ENCODE measurements at regions not wholly inside any gene's neighbourhood (a gene's known extent, or its start where the extent isn't known, plus 50 kb on each side); places are given as distances from the start of the nearest gene placed in this dataset.

DNA sequence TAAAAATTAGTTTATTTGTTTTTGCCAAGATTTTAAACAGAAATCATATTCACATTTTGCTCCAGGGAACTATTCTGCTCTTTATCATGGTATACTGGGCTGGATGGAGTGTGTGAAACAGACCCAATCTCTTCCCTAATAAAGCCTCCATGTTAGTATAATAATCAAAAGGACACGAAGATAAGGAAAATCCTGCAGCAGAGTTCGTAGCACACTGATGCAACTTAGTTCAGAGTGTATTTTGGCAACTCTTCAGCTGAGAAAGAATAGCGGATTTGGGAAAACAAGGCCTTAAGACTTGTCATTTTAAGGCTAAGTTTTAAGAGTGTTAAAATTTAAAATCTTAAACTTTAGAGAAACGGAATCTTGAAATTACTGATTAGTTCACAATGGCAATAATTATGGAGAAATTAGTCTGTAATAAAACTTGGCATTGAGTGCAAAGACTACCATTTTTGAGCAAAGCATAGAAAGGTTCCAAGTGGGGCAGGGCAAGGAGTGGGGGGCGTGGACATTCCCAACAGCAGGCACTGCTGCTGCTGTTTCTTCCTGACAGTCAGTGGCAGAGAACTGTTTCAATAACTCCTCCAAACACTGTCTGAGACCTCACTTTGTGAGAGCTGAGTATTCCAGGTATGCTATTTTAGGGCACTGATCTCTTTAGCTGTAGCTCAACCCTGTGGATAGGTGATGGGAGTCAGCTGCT is 225.0 kb downstream of the HRH4 start:
- DNase-seq (no peak), ATAC-seq (ENCODE audit: low FRiP score in 2 of 2) (no peak)
- no peaks in the 10 kb centered on the region for H3K36me3 ChIP-seq
- H3K27me3 ChIP-seq: no peaks in the 10 kb centered on the region
- 65 to 80% methylated on average over 5 of the region's 5 CpGs for WGBS, 2 donors
- H3K4me3 ChIP-seq: no peak overlapping the region
- TF ChIP-seq, protein P1, sequence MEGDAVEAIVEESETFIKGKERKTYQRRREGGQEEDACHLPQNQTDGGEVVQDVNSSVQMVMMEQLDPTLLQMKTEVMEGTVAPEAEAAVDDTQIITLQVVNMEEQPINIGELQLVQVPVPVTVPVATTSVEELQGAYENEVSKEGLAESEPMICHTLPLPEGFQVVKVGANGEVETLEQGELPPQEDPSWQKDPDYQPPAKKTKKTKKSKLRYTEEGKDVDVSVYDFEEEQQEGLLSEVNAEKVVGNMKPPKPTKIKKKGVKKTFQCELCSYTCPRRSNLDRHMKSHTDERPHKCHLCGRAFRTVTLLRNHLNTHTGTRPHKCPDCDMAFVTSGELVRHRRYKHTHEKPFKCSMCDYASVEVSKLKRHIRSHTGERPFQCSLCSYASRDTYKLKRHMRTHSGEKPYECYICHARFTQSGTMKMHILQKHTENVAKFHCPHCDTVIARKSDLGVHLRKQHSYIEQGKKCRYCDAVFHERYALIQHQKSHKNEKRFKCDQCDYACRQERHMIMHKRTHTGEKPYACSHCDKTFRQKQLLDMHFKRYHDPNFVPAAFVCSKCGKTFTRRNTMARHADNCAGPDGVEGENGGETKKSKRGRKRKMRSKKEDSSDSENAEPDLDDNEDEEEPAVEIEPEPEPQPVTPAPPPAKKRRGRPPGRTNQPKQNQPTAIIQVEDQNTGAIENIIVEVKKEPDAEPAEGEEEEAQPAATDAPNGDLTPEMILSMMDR (IDR thresholded peaks at IDR 0.05): no peak
- H3K9me3 ChIP-seq: no peaks in the 10 kb centered on the region
- no peak overlapping the region for H3K27ac ChIP-seq
- no peaks in the 10 kb centered on the region for H3K4me1 ChIP-seq

DNA sequence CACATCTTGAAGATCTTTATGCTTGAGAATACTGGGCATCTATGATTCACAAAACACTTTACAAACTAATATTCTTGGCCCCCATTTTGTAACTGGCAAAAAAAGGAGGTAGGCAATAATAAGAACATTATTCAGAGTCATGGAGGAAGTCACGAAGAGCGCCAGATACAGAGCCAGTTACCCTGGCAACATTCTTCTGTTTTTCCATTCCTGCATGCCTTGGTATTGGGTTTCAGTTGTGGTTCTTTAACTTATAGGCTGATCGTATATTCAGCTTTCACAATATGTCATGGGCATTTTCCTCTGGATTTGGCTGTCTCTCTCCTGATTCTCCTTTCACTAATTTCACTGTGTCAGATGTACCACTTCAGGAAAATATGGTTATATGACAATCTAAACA is 234.7 kb downstream of the HRH4 start:
- H3K27ac ChIP-seq: no peak overlapping the region
- H3K36me3 ChIP-seq: no peaks in the 10 kb centered on the region
- no peak overlapping the region for H3K4me3 ChIP-seq
- no peak for TF ChIP-seq POLR2A (IDR thresholded peaks at IDR 0.05)
- TF ChIP-seq, protein P1 (IDR thresholded peaks at IDR 0.05): no peak
- DNase-seq: no peak
- ATAC-seq (ENCODE audit: low FRiP score in 2 of 2): no peak
- whole genome bisulfite sequencing, 2 donors: 44 to 64% methylated on average over 3 of the region's 3 CpGs
- no peaks in the 10 kb centered on the region for H3K4me1 ChIP-seq
- peaks cover 0 to 5% (median 0%) of the 10 kb centered on the region in 4 donors for H3K9me3 ChIP-seq
- H3K27me3 ChIP-seq: no peaks in the 10 kb centered on the region

DNA sequence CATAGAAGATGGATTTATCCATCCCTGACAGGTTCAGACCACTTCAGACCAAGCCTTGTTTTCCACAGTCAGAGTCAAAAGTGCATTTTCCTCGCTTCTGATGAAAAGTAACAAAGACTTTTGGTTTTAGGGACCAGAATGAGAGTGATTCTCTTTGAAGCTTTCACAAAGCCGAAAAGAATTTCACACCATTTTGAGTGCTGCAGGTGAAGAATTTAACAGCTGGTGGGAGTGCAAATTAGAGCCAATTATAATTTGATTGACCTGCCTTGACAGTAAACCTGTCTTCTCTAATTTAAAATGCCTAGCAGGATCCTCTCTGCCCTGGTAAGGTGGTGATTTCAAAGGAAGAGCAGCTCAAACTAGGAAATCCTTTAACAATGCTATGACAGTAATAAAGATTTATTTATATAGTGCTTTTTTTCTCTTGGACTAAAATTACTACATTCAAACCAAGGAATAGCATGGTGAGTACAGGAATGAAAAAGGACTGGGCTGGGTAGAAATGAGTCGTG is 241.6 kb downstream of the HRH4 start:
- no peaks in the 10 kb centered on the region for H3K27me3 ChIP-seq
- peaks cover 0 to 13% (median 5%) of the 10 kb centered on the region in 4 donors for H3K9me3 ChIP-seq
- no peak overlapping the region for H3K27ac ChIP-seq
- TF ChIP-seq, protein P1 (IDR thresholded peaks at IDR 0.05): no peak
- TF ChIP-seq EP300 (IDR thresholded peaks at IDR 0.05): no peak
- TF ChIP-seq POLR2AphosphoS5 (IDR thresholded peaks at IDR 0.05): no peak
- TF ChIP-seq POLR2A (IDR thresholded peaks at IDR 0.05): no peak
- no peaks in the 10 kb centered on the region for H3K4me1 ChIP-seq
- no peaks in the 10 kb centered on the region for H3K36me3 ChIP-seq
- H3K4me3 ChIP-seq: no peak overlapping the region
- no peak for DNase-seq
- WGBS, 2 donors: 66 to 67% methylated on average over 3 of the region's 3 CpGs
- no peak for ATAC-seq (ENCODE audit: low FRiP score in 2 of 2)

DNA sequence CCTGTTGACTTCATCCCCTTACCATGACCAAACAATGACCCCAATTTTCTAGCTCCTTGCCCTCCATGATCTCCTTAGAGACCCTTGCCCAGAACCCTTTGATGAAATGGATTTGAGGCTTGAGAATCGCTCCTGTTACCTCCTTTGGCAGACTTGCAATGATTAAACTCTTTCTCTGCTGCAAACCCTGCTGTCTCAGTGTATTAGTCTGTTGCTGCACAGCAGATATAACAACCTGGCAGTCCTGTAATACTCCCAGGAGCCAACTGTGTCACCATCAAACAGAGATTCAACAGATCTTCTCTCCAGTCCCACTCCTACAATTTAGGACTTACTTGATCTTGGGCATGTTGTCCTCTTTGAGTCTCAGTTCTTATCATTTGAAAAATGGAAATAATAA is 242.9 kb downstream of the HRH4 start:
- Histone ChIP-seq H3K4me3 (no peak overlapping the region), H3K4me1 (peaks cover 0 to 3% (median 0%) of the 10 kb centered on the region in 4 donors), H3K27me3 (no peaks in the 10 kb centered on the region), H3K27ac (no peak overlapping the region), H3K9me3 (peaks cover 0 to 13% (median 5%) of the 10 kb centered on the region in 4 donors), H3K36me3 (no peaks in the 10 kb centered on the region)
- 87 to 94% methylated on average over 1 of the region's 1 CpG for WGBS, 2 donors
- ATAC-seq (ENCODE audit: low FRiP score in 2 of 2) (no peak), DNase-seq (no peak)
- TF ChIP-seq, protein P1 (IDR thresholded peaks at IDR 0.05): no peak
- TF ChIP-seq POLR2A (IDR thresholded peaks at IDR 0.05) (no peak), POLR2AphosphoS5 (IDR thresholded peaks at IDR 0.05) (no peak), EP300 (IDR thresholded peaks at IDR 0.05) (no peak)
